Right forelimb (tissue), 1 donor: ENCODE measurements at regions not wholly inside any gene's neighbourhood (a gene's known extent, or its start where the extent isn't known, plus 50 kb on each side); places are given as distances from the start of the nearest gene placed in this dataset.
"Not testable (repeated sequence)": the region's sequence is repeated elsewhere in the genome, so short reads cannot be mapped to it uniquely, and the experiment has no call there.

ENCODE experiments used
- DNase-seq: peaks from one replicate; pipeline ENCODE4 v3.0.0-alpha.2; 2018

DNA sequence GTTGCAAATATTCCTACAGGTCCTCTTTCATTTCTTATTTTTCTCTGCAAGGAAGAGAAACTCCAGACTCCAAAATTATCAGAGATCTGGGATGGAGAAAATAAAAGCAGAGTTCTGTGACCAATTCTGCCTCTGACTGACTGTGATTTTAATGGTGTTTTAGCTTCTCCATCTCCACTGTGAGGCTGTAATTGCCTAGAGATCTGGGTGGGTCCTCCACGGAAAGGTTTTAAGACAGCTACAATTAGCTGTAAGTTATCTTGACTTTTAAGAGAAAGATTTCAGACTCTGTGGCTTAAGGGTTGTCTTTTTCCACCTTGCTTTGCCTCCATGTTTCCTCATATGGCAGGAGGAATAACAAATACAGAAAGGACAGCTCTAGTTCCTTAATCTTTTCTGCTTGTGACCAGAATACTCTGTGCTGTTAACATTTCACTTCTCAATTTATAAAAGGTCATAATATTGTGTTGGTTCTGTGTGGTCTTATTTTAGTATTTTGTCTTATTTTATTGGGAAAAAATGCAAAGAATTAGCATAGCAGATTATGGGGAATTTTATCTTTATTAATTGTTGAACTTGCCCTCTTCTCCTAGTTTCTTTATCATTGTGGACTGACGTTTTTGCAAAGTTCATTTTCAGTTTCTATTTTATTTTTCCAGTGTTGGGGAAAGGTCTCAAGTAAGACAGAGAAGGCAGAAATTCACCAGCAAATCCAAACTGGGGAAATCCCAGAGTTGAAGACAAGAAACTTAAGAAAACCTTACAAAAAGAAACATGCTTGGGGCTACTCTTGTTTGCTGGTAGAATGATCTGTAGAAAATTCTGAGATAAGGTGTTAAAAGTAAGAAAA lies 157.9 kb downstream of the RAP2B start:
- no peak for DNase-seq

DNA sequence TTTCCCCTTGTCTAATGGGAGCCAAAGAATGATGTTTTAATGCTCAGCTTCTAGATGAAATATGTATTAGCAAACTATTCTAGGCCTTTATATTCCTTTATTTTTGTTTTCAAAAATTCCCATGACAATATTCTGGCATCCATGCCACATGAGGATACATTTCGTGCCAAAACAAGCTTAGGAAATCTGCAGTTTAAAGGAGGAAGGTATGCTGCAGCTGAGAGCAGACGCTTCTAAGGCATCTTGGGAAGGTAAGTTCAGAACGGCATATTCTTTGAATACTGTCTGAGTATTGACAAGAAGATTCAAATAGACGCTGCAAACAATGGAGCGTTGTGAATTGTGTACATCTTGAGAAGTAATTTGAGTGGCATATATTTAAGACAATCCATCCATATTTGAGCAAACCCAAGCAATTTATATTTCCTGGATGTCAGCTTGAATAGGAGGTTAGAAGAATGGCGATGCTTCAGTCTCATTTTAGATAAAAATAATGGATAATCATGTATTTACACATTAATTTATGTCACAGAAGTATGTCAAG lies 158.6 kb downstream of the RAP2B start:
- DNase-seq, result no peak

DNA sequence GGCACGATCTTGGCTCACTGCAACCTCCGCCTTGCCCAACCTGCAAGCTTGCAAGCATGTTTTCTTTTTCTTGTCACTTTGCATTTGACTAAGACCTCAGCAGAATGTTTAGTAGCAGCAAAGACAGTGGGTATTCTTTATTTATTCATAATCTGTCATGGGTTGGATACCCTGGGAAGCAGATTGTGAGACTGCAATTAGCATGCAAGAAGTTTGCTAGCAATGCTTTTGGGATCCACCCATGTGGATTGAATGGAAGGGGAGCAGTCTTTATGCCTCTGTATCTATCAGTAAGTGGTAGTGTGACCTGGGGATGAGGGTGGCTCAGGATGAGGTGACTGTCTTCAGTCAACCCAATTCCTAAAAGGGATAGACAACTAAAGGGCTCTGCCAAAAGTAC lies 166.7 kb downstream of the RAP2B start:
- DNase-seq, result no peak

DNA sequence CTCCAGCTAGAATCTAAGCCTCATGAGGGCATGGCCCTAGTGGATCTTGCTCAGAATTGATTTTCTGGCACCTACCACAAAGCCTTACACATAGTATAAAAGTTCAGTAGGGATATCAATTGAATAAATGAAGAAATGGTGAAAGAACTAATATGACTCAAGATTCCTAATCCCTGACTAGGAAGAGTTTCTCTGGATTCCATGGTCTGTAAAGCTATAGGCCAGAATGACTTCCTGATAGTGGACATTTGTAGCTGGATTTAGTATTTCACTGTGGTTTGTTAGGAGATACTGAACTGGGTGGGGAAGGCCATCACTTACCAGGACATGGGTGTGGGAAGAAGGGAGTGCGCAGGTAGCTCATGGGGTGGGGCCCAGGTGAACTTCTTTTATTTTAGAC lies 168.9 kb downstream of the RAP2B start:
- DNase-seq, result no peak

DNA sequence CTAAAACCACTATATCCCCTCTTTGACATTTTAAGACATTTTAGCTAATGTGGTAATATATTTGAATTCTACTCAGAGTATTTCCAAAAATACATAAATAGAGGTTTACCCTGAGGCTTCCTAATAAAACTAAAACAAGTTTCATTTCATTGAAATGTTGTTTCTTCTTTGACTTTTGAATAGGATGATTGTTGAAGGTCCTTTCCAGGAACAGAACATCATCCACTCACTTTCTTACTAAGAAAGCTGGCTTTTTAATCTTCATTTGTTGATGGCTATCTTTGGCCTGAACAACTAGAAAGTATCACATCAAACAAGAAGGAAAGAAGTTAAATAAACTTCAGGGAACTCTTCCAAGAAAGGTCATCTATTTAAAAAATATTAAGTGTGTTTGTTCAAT lies 169.7 kb downstream of the RAP2B start:
- no peak for DNase-seq

DNA sequence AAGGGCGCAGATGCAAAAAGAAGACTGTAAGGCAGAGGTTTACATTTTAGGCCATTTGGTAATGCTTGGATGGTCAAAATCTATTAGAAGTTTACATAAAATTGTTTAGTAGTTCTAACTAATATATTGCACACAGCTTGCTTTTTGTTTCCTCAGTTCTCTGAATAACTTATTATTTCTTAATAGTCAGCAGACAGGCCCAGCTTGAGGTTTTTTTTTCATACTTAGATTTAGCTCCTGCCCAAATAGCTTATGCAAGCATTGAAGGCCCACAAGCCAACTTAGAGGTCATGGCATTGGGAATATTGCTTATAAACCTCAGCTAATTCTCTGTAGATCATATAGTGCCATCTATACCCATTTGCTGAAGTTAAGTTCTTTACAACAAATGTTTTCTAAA lies 172.5 kb downstream of the RAP2B start:
- DNase-seq, result no peak

DNA sequence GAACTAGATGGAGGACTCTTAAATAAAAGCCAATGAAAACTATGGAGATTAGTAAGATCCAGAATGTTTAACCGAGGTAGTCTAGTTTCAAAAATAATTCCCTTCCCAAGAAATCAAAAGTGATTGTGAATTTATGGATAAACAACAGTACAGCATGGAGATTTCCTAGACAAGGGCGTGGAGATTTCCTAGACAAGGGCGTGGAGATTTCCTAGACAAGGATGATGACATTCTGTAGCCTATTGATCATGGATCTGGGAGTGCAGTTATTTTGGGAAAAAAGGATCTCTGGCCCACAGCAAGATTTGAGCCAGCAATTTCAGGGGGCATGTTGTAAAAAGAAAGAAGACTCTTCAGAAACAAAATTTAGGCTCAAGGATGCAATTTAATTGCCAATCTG lies 175.3 kb downstream of the RAP2B start:
- no peak for DNase-seq

DNA sequence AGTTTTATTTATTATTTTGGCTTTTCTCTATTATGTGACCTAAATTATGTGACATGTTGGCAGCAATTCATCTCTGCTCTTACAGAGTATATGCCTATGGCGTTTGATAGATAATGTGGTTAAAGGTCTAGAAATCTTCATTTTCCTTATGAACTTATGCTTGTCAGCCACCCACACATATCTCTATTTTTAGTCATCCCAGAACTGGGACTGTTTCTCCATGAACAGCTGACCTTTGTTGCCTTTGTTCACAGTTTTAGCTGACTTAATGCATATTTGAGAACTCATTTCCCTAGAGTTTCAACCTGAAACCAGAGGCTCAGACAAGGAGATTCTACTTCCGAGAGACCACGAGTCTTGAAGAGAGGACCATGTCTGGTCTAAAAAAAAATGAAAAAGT lies 176.5 kb downstream of the RAP2B start:
- DNase-seq, result no peak

DNA sequence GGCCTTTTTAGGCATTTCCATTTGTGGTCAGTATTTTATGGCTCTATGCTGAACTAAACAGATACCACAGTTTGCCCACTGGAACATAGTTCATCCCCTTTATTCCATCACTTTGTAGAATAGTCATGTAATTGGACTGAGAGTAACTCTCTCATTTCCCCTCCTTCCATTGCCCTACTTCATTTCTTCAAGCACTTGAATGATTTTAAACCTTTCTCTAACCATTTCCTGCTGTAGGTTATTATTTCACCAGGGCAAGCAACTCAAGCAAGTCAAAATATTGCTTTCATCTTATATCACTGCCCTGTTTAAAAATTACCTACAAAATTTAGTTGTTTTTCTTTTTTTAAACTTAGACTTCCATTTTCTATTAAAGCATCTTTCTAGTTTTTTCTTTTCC lies 177.0 kb downstream of the RAP2B start:
- no peak for DNase-seq

DNA sequence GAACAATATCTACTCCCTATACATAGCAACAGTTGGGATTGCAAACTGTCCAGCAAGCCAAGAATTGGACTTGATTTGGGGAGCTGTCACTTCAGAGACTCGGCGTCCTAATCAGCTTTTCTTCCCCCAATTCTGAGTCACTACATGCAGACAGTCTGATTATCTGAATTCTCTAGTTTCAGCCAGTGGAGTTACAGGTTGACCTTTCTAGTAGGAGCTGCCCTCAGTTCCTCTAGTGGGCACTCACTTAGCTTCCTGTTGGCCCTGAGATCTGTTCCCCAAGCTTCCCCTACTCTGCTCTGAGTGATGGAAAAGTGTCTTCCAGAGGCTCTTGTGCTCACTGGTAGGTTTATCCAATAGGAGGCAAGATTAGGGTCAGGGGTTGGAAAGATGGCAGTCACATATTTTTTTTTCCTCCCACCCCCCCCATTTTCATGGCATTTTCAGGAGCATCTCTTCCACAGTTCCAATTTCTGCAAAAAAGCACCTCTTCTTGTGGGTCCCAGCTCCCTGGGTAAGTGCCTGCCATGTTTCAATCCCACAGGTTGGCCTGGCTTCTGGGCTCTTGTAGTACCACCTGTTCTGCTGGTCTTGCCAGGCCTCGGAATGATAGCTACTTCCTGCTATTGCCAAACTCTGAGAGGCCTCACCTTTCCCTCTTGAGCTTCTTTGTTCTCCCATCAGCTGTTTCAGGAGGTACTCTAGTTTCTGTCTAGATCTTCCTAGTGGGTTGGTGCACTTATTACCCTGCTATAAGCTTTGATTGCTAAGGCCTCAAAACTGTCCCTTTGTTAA lies 182.2 kb downstream of the RAP2B start:
- no peak for DNase-seq

DNA sequence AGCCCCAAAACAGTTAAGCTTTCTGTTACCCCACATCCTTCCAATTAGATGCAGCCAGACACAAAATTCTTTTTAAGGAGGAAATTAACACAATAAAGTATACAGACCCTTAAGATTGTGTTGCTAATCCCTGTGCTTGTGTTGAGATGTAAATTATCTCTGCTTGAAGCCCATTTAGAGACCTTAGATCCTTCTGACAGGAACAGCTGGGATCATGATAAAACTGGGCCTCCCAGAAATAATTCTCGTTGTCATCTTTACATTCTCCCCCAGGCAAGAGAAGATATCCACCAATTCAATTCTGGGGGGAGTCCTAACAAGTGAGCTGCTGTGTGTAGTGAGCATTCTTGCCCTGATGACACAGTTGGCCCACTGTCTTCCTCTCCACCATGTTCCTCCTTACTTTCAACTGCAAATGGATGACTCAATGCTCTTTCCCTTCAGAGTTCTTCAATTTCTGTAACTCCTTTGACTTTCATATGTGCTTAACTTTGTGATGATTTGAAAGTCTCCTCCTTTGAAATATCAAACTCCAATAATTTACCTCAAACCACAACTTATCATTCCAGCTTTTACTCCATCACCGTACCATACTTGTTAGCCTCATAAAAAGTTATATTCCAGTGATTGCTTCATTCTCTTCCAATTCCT lies 186.6 kb downstream of the RAP2B start:
- DNase-seq, result no peak

DNA sequence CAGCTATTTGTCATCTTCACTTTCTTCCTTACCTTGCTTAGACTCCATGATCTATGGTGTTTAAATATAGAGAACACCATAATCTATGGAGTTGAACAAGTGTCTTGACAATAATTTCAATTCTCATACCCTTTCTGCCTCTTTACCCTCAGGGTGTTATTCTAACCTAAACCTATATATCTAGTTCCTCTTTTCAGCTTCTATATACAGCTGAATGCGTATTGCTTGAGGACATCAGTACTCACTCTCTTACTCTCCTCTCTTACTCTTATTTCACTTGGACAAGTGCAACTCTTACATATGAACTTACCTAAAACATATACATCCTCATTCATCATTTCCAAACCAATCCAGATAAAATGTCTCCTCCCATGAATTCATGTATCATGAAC lies 187.1 kb downstream of the RAP2B start:
- DNase-seq, result no peak

DNA sequence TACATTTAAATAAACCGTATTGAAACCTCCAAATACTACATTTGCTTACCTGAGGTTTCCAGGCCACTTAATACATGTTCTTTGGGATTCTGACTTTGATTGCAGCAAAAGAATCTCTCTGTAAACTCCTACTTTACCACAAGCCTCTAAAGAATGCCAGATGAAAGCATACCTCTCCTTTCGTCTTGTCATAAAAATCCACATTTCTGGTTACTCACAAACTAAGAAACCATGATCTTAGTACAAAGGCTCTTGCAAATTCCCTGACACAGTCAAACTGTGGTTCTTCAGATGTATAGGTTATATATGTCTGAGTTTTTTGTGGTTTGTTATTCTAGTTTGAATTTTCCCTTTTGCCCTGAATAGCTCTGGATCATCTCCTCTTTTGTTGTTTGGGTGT lies 188.4 kb downstream of the RAP2B start:
- no peak for DNase-seq

DNA sequence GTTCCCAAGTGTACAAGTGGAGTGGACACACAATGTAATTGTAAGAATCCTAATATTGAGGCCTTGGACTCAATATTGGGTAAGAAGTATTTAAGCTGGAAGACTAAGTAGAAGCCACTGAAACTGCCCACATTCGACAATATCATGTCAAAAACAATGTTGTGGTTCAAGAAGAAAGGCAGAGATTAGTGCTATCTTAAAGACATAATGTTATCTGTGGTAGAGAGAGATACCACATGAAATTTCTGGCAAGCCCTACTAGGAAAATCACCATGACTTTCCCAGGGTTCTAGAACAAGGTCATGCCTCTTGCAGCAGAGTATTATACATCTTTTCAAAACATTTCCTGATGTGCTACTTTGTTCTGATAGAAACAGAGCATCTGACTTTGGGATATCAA lies 192.6 kb downstream of the RAP2B start:
- no peak for DNase-seq

DNA sequence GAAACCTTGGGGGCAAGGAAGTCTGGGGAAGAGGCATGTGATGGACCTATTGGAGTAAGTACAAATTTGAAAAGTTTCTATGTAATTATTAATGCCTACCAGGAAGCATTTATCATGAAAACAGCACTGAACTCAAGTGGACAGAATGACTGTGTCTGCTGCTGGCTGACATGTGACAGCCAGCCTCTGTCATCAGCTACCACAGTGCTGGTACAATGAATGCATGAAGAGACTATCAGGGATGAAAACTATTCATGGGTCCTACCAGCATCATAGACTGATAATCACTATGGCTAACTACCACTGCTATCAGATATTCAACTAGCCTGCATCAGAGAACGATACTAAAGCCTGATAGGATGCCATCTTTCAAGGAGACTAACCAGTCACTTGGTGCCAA lies 193.5 kb downstream of the RAP2B start:
- no peak for DNase-seq

DNA sequence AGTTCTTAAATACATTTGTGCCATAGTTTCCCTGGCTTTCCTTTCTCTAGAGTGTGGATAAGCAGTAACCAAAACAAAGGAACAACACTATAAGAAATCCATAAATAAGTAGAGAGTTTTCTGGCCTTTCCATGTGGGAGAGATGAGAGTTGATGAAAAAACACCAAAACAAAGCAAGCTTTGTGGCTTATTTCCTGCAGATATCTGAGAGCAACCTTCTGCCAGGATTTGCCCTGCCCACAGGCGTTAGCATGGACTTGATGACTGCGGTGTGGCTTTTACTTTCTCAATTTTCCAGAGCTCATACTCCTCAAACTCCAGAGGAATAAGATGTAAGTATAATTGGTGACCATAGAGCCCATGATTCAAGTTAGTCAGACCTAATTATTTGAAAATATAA lies 194.9 kb downstream of the RAP2B start:
- DNase-seq, result no peak

DNA sequence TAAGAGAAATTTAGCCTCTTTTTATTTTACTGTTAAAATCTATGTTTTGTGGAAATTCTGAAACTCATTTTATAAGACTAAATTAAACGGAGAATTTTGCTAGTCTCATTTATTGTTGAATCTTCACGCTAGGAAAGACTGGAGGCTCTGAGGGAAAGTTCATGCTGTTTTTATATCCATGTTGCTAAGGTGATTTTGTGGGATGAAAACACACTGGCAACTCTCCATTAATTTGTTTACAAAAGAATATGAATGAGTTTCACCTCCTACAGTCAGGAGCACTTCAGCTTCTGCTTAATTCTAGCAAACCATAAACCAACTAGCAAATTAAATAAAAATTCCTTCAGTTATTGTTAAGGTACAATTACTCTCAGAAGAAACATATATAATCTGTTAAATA lies 195.4 kb downstream of the RAP2B start:
- no peak for DNase-seq

DNA sequence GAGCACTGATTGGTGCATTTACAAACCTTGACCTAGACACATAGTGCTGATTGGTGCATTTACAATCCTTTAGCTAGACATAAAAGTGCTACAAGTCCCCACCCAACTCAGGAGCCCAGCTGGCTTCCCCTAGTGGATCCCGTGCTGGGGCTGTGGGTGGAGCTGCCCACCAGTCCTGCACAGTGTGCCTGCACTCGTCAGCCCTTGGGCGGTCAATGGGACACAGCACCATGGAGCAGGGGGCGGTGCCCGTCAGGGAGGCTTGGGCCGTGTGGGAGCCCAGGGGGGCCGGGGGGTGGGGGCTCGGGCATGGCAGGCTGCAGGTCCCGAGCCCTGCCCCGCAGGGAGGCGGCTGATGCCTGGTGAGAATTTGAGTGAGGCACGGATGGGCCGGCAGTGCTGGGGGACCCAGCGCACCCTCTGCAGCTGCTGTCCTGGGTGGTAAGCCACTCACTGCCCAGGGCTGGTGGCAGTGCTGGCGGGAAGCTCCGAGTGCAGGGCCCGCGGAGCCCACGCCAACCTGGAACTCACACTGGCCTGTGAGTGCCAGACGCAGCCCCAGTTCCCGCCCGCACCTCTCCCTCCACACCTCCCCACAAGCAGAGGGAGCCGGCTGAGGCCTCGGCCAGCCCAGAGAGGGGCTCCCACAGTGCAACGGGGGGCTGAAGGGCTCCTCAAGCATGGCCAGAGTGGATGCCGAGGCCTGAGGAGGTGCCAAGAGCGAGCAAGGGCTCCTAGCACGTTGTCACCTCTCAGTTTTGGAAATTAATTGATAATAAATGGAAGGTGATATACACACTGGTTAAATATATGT lies 207.7 kb downstream of the RAP2B start:
- no peak for DNase-seq

DNA sequence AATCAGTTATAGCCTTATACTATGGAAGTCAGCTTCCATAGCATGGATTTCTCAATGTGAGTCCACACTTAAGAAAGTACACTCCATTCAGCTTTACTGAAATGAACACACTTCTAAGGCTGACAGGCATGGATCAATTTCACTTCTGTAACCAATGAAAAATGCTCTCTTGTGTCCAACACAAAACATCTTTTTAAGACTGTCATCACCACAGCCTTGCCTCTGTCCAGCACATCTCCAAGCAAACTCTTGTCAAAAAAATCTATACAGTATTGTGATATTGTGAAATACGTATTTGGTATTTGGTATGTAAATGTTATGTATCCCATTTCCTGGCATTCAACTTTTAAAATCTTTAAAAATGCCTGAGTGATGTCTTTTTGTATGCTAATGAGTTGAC lies 208.7 kb downstream of the RAP2B start:
- DNase-seq, result no peak

DNA sequence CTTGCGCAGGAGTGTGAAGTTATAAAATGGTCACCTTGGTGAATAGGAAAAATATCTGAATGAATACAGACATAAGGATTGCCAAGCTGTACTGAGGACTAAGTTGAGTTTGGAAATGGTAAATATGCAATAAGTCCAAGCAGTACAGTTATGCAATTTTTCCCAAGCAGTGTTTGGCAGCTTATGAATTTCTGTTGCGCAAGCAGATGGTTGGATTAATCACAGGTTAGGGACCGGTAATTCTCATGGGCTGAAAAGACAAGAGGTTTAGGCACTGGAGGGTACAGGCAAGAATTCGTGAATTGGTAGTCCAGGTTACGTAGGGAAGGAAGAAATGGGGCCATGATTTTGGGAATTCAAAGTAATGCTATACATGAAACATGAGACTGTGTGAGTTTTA lies 210.3 kb downstream of the RAP2B start:
- DNase-seq, result no peak

DNA sequence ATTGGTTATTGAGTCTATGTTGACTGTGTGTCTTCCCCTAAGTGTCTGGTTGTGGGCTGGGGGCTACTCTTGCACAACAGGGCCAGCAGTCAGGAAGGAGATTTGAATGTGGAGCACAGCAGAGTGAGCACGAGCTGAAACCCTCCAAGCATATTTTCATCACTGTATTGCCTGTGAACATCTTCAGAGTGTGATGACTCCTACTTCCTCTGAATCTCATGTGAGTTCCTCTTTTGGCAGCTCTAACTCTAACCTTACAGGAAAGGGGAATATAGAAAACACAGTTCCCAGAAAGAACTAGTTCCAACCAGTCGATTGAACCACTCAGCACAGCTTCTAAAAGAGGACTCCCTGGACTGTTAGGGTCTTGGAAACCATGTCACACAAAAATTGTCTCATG lies 211.6 kb downstream of the RAP2B start:
- no peak for DNase-seq

DNA sequence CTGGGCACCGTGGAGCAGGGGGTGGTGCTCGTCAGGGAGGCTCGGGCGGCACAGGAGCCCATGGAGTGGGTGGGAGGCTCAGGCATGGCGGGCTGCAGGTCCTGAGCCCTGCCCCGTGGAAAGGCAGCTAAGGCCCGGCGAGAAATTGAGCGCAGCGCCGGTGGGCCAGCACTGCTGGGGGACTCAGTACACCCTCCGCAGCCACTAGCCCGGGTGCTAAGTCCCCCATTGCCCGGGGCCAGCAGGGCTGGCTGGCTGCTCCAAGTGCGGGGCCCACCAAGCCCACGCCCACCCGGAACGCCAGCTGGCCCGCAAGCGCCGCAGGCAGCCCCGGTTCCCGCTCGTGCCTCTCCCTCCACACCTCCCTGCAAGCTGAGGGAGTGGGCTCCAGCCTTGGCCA lies 216.3 kb downstream of the RAP2B start:
- DNase-seq, result not testable (repeated sequence)

DNA sequence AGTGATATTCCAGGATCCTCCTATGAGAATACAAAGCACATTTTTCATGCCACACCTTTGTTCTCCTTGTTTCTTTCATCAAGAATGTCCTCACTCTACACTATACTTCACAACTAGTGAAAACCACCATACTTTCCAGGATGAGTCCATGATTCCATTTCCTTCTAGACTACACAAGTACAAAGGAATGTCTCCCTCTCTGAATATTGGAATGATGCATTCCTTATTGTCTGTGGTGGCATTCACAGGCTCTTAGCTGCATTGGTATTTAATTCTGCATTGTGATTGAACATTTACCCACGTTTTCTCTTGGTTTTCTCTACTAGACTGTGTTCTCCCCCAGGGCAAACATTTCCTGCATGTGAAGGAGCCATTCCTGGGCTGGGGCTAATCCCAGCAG lies 217.5 kb downstream of the RAP2B start:
- DNase-seq, result no peak
